Panc1 (cell line): ENCODE measurements at regions not wholly inside any gene's neighbourhood (a gene's known extent, or its start where the extent isn't known, plus 50 kb on each side); places are given as distances from the start of the nearest gene placed in this dataset.

Experiments
- ATAC-seq: fragments of 200-7000 bp; cut with Tn5 transposase; 2 replicates; pipeline ENCODE4 v1.9.1; 2020; ENCODE audit warnings: mild to moderate bottlenecking, moderate library complexity
- BruUV-seq: library from RNA; stranded (reverse); fragments of 400-500 nt; replicated peaks from 2 replicates; lab custom pipeline; 2021; lab: Mats Ljungman, UMichigan
- CTCF ChIA-PET: fragments of 300-600 bp; sonication (Branson Sonifier 250); formaldehyde crosslinking; loops from one replicate; lab custom pipeline; 2022; ENCODE audit warnings: antibody characterized with exemption; lab: Charles Lee
- POLR2A ChIA-PET: fragments of 300-600 bp; sonication (Branson Sonifier 250); formaldehyde crosslinking; loops from one replicate; lab custom pipeline; 2022; ENCODE audit warnings: antibody characterized with exemption; lab: Charles Lee
- DNase-seq: peaks from one replicate; pipeline ENCODE4 v3.0.0-alpha.2; 2010; ENCODE audit warnings: low read depth, low spot score
- H3K27ac ChIP-seq: 2 replicates; pipeline ENCODE4 v1.5.1; 2011; ENCODE audit warnings: mild to moderate bottlenecking, low read length, inconsistent platforms
- H3K27me3 ChIP-seq: fragments of 200-500 bp; sonication (Bioruptor generic); 2 replicates; pipeline ENCODE4 v1.6.0; 2014; ENCODE audit warnings: low read length, inconsistent platforms; ENCODE audit not compliant: control insufficient read depth, insufficient read depth
- H3K36me3 ChIP-seq: fragments of 200-500 bp; sonication (Bioruptor generic); 2 replicates; pipeline ENCODE4 v1.5.1; 2014; ENCODE audit warnings: inconsistent platforms, mild to moderate bottlenecking, low read length, moderate library complexity; ENCODE audit not compliant: control insufficient read depth, insufficient read depth
- H3K4me1 ChIP-seq: 2 replicates; pipeline ENCODE4 v1.5.1; 2011; ENCODE audit warnings: inconsistent platforms, mild to moderate bottlenecking, low read length, moderate library complexity; ENCODE audit not compliant: control insufficient read depth, insufficient read depth
- H3K4me3 ChIP-seq, 2 experiments: 2 replicates each; pipeline ENCODE4 v1.5.1; 2011 to 2012; ENCODE audit warnings: low read depth in 2 of 2, low read length in 2 of 2, mild to moderate bottlenecking in 2 of 2, inconsistent platforms in 1 of 2, moderate library complexity in 1 of 2
- H3K9me3 ChIP-seq: fragments of 200-500 bp; sonication (Bioruptor generic); 2 replicates; pipeline ENCODE4 v1.5.1; 2014; ENCODE audit warnings: low read depth, mild to moderate bottlenecking, inconsistent platforms, low read length, moderate library complexity; ENCODE audit not compliant: control insufficient read depth, insufficient read depth
- CTCF ChIP-seq: fragments of 450-650 bp; IDR thresholded peaks from 2 replicates; pipeline ENCODE4 v1.5.1; 2017; ENCODE audit warnings: mild to moderate bottlenecking
- POLR2AphosphoS5 ChIP-seq: IDR thresholded peaks from 2 replicates; pipeline ENCODE4 v1.6.1; 2012; ENCODE audit warnings: mild to moderate bottlenecking, low read depth, low read length, moderate library complexity
- REST ChIP-seq, 2 experiments: IDR thresholded peaks; 2 replicates each; pipeline ENCODE4 v1.6.1; 2011 to 2012; ENCODE audit warnings: low read depth in 2 of 2, control low read depth in 1 of 2, low read length in 1 of 2, mild to moderate bottlenecking in 1 of 2, moderate library complexity in 1 of 2; ENCODE audit not compliant: insufficient read depth in 1 of 2
- SIN3A ChIP-seq: IDR thresholded peaks from 2 replicates; pipeline ENCODE4 v1.6.1; 2012; ENCODE audit warnings: low read depth, mild to moderate bottlenecking, low read length, moderate library complexity, borderline replicate concordance; ENCODE audit not compliant: insufficient read depth
- TCF7L2 ChIP-seq: IDR thresholded peaks from 2 replicates; pipeline ENCODE4 v1.6.1; 2011; ENCODE audit warnings: mild to moderate bottlenecking, low read depth, low read length, inconsistent platforms
- in situ Hi-C: cut with HindIII; loops from 2 replicates; pipeline ENCODE4 v1.10.0; 2016; ENCODE audit warnings: low sequenced_read_pairs, low pct_unique_long_range_greater_than_20kb
- intact Hi-C: fragments of 100-400 bp; cut with micrococcal nuclease; formaldehyde crosslinking; loops from one replicate; pipeline ENCODE4 v1.10.0; 2022; ENCODE audit not compliant: unreplicated experiment

- in situ Hi-C loops (no loop called here), intact Hi-C loops (no loop called here)
- TF ChIP-seq TCF7L2 (no peak), SIN3A (no peak), POLR2AphosphoS5 (no peak)
- ATAC-seq (no peak), DNase-seq (peak; percentile 5)
- no peaks in the 10 kb centered on the region for H3K27me3 ChIP-seq
- no peak overlapping the region for H3K4me3 ChIP-seq
- CTCF ChIA-PET, result no interaction called here
- no peaks in the 10 kb centered on the region for H3K9me3 ChIP-seq
- BruUV-seq, result no TSS peak
- no peak overlapping the region for H3K27ac ChIP-seq
- POLR2A ChIA-PET, result no interaction called here
- no peaks in the 10 kb centered on the region for H3K4me1 ChIP-seq
- no peaks in the 10 kb centered on the region for H3K36me3 ChIP-seq
Measured at GRCh38 chr2:163319006-163319405, 416.8 kb downstream of the FIGN start.

- no peak for TF ChIP-seq POLR2AphosphoS5
- TF ChIP-seq SIN3A, result no peak
- no peak for TF ChIP-seq TCF7L2
- TF ChIP-seq REST (IDR thresholded peaks at IDR 0.05; ENCODE audit: insufficient read depth in 1 of 2, low read depth in 2 of 2, low read length in 1 of 2), result no peak
- no peak for TF ChIP-seq CTCF
- no peaks in the 10 kb centered on the region for H3K36me3 ChIP-seq
- ATAC-seq (no peak), DNase-seq (no peak)
- BruUV-seq, result no TSS peak
- CTCF ChIA-PET, result no interaction called here
- intact Hi-C loops, result no loop called here
- H3K4me3 ChIP-seq, result no peak overlapping the region
- H3K4me1 ChIP-seq, result no peaks in the 10 kb centered on the region
- in situ Hi-C loops, result no loop called here
- no peaks in the 10 kb centered on the region for H3K27me3 ChIP-seq
- no peak overlapping the region for H3K27ac ChIP-seq
- no peaks in the 10 kb centered on the region for H3K9me3 ChIP-seq
- POLR2A ChIA-PET, result no interaction called here
Measured at GRCh38 chr2:163314712-163315111, 421.1 kb downstream of the FIGN start.

- BruUV-seq, result no TSS peak
- H3K27me3 ChIP-seq, result no peaks in the 10 kb centered on the region
- no peak for DNase-seq
- ChIA-PET POLR2A (no interaction called here), CTCF (no interaction called here)
- TF ChIP-seq REST (IDR thresholded peaks at IDR 0.05; ENCODE audit: insufficient read depth in 1 of 2, low read depth in 2 of 2, low read length in 1 of 2), result no peak
- no peak for TF ChIP-seq CTCF
- TF ChIP-seq POLR2AphosphoS5, result no peak
- no peak for TF ChIP-seq TCF7L2
- no peak for TF ChIP-seq SIN3A
- H3K36me3 ChIP-seq, result no peaks in the 10 kb centered on the region
- no peak for ATAC-seq
- in situ Hi-C loops, result no loop called here
- no peak overlapping the region for H3K27ac ChIP-seq
- H3K4me3 ChIP-seq, result no peak overlapping the region
- intact Hi-C loops, result no loop called here
- no peaks in the 10 kb centered on the region for H3K9me3 ChIP-seq
- no peaks in the 10 kb centered on the region for H3K4me1 ChIP-seq
Measured at GRCh38 chr2:163312713-163313112, 423.1 kb downstream of the FIGN start.
